Testis (tissue), 2 donors: ENCODE measurements at regions not wholly inside any gene's neighbourhood (a gene's known extent, or its start where the extent isn't known, plus 50 kb on each side); places are given as distances from the start of the nearest gene placed in this dataset.

Experiments
- POLR2A ChIP-seq: fragments of 450-650 bp; IDR thresholded peaks from one replicate; pipeline ENCODE4 v1.6.1; 2017; ENCODE audit warnings: antibody characterized with exemption, mild to moderate bottlenecking, moderate library complexity
- TF ChIP-seq, protein P1 (sequence below), 3 experiments: fragments of 450-650 bp in 2 of 3; fragments of 200-600 bp in 1 of 3; sonication (generic) in 1 of 3; IDR thresholded peaks; one replicate each; pipeline ENCODE4 v1.5.1; 2016 to 2019; ENCODE audit warnings: antibody characterized with exemption in 3 of 3, mild to moderate bottlenecking in 2 of 3, moderate library complexity in 1 of 3

DNA sequence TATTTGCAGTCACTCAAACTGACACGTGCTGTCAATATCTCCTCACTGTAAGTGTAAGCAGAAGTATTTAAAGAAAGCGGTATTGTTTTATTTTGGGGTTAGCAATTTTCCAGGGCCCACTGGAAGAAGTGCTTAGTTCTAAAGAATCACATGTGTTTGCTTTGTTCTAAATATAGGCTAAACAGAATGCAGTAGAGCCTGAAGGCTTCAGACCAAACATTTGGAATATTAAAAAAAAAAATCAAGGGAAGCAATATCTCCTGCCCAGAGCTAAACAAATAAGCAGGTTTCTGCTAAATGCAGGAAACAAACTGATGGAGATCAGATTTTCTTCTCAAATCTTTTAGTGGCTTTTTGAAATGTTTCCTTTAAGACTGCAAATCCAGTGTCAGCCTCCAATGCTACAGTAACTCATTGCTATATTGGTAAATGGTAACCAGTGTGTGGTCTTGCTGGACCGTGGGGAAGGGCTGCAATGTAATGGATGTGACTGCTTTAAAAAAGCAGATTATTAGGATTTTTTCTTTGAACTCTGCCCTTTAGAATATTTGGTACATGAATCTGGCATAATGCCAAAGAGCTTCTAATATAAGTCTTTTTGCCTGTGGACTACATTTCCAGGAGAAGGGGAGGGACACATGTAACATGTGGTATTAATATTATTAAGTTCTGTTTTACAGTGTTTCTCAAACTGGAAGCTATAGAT lies 317.1 kb upstream of the FERMT1 start:
- TF ChIP-seq, protein P1, sequence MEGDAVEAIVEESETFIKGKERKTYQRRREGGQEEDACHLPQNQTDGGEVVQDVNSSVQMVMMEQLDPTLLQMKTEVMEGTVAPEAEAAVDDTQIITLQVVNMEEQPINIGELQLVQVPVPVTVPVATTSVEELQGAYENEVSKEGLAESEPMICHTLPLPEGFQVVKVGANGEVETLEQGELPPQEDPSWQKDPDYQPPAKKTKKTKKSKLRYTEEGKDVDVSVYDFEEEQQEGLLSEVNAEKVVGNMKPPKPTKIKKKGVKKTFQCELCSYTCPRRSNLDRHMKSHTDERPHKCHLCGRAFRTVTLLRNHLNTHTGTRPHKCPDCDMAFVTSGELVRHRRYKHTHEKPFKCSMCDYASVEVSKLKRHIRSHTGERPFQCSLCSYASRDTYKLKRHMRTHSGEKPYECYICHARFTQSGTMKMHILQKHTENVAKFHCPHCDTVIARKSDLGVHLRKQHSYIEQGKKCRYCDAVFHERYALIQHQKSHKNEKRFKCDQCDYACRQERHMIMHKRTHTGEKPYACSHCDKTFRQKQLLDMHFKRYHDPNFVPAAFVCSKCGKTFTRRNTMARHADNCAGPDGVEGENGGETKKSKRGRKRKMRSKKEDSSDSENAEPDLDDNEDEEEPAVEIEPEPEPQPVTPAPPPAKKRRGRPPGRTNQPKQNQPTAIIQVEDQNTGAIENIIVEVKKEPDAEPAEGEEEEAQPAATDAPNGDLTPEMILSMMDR (IDR thresholded peaks at IDR 0.05) = no peak
- no peak for TF ChIP-seq POLR2A
